WTC11 (cell line): ENCODE measurements at regions not wholly inside any gene's neighbourhood (a gene's known extent, or its start where the extent isn't known, plus 50 kb on each side); places are given as distances from the start of the nearest gene placed in this dataset.

Experiments used
- ATAC-seq: fragments of 200-7000 bp; cut with Tn5 transposase; 2 replicates; pipeline ENCODE4 v1.10.0; 2021; ENCODE audit warnings: mild to moderate bottlenecking, moderate library complexity
- CTCF ChIA-PET: fragments of 300-600 bp; sonication (Branson Sonifier 250); formaldehyde crosslinking; loops from one replicate; lab custom pipeline; 2021; ENCODE audit warnings: antibody characterized with exemption; lab: Charles Lee
- POLR2A ChIA-PET: fragments of 350-600 bp; sonication (Branson Sonifier 250); formaldehyde crosslinking; loops from one replicate; lab custom pipeline; 2021; ENCODE audit warnings: antibody characterized with exemption; lab: Charles Lee
- DNase-seq: peaks from one replicate; pipeline ENCODE4 v3.0.0; 2021; ENCODE audit warnings: low spot score
- H3K27ac Mint-ChIP-seq: 2 replicates; pipeline ENCODE4 v1.8.0; 2021; ENCODE audit warnings: mixed read lengths
- H3K27me3 Mint-ChIP-seq: 2 replicates; pipeline ENCODE4 v1.8.0; 2021; ENCODE audit warnings: low read depth, mild to moderate bottlenecking, moderate library complexity, mixed read lengths
- H3K36me3 Mint-ChIP-seq: 2 replicates; pipeline ENCODE4 v1.8.0; 2021; ENCODE audit warnings: mixed read lengths
- H3K4me1 Mint-ChIP-seq: 2 replicates; pipeline ENCODE4 v1.8.0; 2022; ENCODE audit warnings: mixed read lengths
- H3K4me3 Mint-ChIP-seq: 2 replicates; pipeline ENCODE4 v1.8.0; 2021; ENCODE audit warnings: mild to moderate bottlenecking, moderate library complexity, mixed read lengths
- H3K9me3 Mint-ChIP-seq: 2 replicates; pipeline ENCODE4 v1.8.0; 2021; ENCODE audit warnings: mixed read lengths
- CREB1 ChIP-seq: sonication (generic); formaldehyde crosslinking; IDR thresholded peaks from 2 replicates; pipeline ENCODE4 v1.8.0; 2023; ENCODE audit warnings: mild to moderate bottlenecking, missing genetic modification reagents
- GRHL2 ChIP-seq: fragments of 250-450 bp; sonication (Bioruptor Pico); IDR thresholded peaks from 2 replicates; pipeline ENCODE4 v1.8.0; 2022; ENCODE audit warnings: mild to moderate bottlenecking, moderate library complexity; ENCODE audit not compliant: insufficient replicate concordance, severe bottlenecking
- IRF2 ChIP-seq: sonication (generic); formaldehyde crosslinking; IDR thresholded peaks from 2 replicates; pipeline ENCODE4 v1.8.0; 2022; ENCODE audit warnings: low read depth, missing genetic modification reagents, borderline replicate concordance
- JUN ChIP-seq: sonication (generic); formaldehyde crosslinking; IDR thresholded peaks from 2 replicates; pipeline ENCODE4 v1.8.0; 2023; ENCODE audit warnings: mild to moderate bottlenecking, missing genetic modification reagents
- NFYB ChIP-seq: sonication (generic); formaldehyde crosslinking; conservative IDR thresholded peaks from 2 replicates; pipeline ENCODE4 v1.8.0; 2022; ENCODE audit warnings: low read depth, missing genetic modification reagents
- NR2C2 ChIP-seq: sonication (generic); formaldehyde crosslinking; IDR thresholded peaks from 2 replicates; pipeline ENCODE4 v1.8.0; 2022; ENCODE audit warnings: mild to moderate bottlenecking, missing genetic modification reagents
- RORB ChIP-seq: fragments of 250-450 bp; sonication (Bioruptor Pico); IDR thresholded peaks from 2 replicates; pipeline ENCODE4 v1.9.0; 2021; ENCODE audit warnings: mild to moderate bottlenecking
- SP1 ChIP-seq: sonication (generic); formaldehyde crosslinking; conservative IDR thresholded peaks from 2 replicates; pipeline ENCODE4 v1.8.1; 2022; ENCODE audit warnings: missing genetic modification reagents
- TEAD1 ChIP-seq: sonication (generic); formaldehyde crosslinking; IDR thresholded peaks from 2 replicates; pipeline ENCODE4 v1.8.0; 2022; ENCODE audit warnings: mild to moderate bottlenecking, missing genetic modification reagents
- ZNF263 ChIP-seq: sonication (generic); formaldehyde crosslinking; IDR thresholded peaks from 2 replicates; pipeline ENCODE4 v1.8.1; 2022; ENCODE audit warnings: low read depth, mild to moderate bottlenecking, moderate library complexity, missing genetic modification reagents
- ZNF671 ChIP-seq: fragments of 250-450 bp; sonication (Bioruptor Pico); IDR thresholded peaks from 2 replicates; pipeline ENCODE4 v1.8.0; 2021; ENCODE audit warnings: mild to moderate bottlenecking
- TF ChIP-seq, protein P1 (sequence below): sonication (generic); formaldehyde crosslinking; IDR thresholded peaks from 2 replicates; pipeline ENCODE4 v1.8.0; 2022; ENCODE audit warnings: mild to moderate bottlenecking, missing genetic modification reagents
- TF ChIP-seq, protein P2 (sequence below): sonication (generic); formaldehyde crosslinking; IDR thresholded peaks from 2 replicates; pipeline ENCODE4 v1.8.0; 2022; ENCODE audit warnings: mild to moderate bottlenecking, missing genetic modification reagents
- TF ChIP-seq, protein P3 (sequence below): sonication (generic); formaldehyde crosslinking; IDR thresholded peaks from 2 replicates; pipeline ENCODE4 v1.8.0; 2023; ENCODE audit warnings: missing genetic modification reagents
- TF ChIP-seq, protein P4 (sequence below): sonication (generic); formaldehyde crosslinking; IDR thresholded peaks from 2 replicates; pipeline ENCODE4 v1.8.0; 2022; ENCODE audit warnings: mild to moderate bottlenecking, missing genetic modification reagents
- TF ChIP-seq, protein P5 (sequence below): fragments of 250-450 bp; sonication (Bioruptor Pico); IDR thresholded peaks from 2 replicates; pipeline ENCODE4 v1.9.0; 2021; ENCODE audit warnings: moderate library complexity, mild to moderate bottlenecking, inconsistent platforms, borderline replicate concordance
- TF ChIP-seq, protein P6 (sequence below): sonication (generic); formaldehyde crosslinking; IDR thresholded peaks from 2 replicates; pipeline ENCODE4 v1.8.1; 2022; ENCODE audit warnings: missing genetic modification reagents, borderline replicate concordance
- TF ChIP-seq, protein P7 (sequence below): sonication (generic); formaldehyde crosslinking; IDR thresholded peaks from 2 replicates; pipeline ENCODE4 v1.8.0; 2022; ENCODE audit warnings: missing genetic modification reagents

DNA sequence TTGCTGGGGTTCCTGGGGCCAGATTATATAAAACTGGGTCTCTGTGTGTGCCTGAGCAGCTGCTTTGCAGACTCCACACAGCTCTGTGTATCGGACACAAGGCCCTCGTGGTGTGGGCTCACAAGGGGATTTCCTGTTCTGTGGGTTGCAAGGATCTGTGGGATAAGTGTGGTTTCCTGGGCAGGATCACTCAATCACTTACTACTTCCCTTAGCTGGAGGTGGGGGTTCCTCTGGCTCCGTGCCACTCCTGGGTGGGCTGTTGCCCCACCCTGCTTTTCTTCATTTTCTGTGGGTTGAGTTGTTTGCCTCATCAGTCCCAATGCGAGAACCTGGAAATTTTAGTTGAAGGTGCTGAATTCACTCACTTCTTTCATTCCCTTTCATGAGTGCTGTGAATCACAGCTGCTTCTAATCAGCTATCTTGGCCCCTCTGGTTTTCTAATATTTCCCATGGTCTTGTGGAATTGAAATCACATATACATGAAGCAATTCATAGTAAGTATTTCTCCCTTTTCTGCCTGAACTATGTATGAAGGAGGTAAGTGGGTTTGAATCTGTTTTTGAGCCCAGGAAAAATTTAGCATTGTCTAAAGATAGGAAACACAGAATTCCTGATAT is 196.3 kb downstream of the DCDC2C start:
- CTCF ChIA-PET: no interaction called here
- Mint-ChIP-seq H3K9me3 (peaks cover 90% of the 10 kb centered on the region), H3K4me3 (no peak overlapping the region), H3K27ac (no peak overlapping the region), H3K36me3 (peaks cover 84% of the 10 kb centered on the region), H3K27me3 (peaks cover 18% of the 10 kb centered on the region), H3K4me1 (no peaks in the 10 kb centered on the region)
- ATAC-seq (no peak), DNase-seq (no peak)
- TF ChIP-seq, protein P1, sequence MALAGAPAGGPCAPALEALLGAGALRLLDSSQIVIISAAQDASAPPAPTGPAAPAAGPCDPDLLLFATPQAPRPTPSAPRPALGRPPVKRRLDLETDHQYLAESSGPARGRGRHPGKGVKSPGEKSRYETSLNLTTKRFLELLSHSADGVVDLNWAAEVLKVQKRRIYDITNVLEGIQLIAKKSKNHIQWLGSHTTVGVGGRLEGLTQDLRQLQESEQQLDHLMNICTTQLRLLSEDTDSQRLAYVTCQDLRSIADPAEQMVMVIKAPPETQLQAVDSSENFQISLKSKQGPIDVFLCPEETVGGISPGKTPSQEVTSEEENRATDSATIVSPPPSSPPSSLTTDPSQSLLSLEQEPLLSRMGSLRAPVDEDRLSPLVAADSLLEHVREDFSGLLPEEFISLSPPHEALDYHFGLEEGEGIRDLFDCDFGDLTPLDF (CRISPR knock-in tag): no peak
- TF ChIP-seq ZNF671 (CRISPR knock-in tag) (no peak), SP1 (no peak), GRHL2 (CRISPR knock-in tag) (no peak), NFYB (CRISPR knock-in tag) (no peak), NR2C2 (no peak), ZNF263 (CRISPR knock-in tag) (no peak), RORB (CRISPR knock-in tag) (no peak), CREB1 (CRISPR knock-in tag) (no peak), IRF2 (CRISPR knock-in tag) (no peak), JUN (CRISPR knock-in tag) (no peak), TEAD1 (no peak)
- TF ChIP-seq, protein P2, sequence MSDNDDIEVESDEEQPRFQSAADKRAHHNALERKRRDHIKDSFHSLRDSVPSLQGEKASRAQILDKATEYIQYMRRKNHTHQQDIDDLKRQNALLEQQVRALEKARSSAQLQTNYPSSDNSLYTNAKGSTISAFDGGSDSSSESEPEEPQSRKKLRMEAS (CRISPR knock-in tag): no peak
- TF ChIP-seq, protein P3, sequence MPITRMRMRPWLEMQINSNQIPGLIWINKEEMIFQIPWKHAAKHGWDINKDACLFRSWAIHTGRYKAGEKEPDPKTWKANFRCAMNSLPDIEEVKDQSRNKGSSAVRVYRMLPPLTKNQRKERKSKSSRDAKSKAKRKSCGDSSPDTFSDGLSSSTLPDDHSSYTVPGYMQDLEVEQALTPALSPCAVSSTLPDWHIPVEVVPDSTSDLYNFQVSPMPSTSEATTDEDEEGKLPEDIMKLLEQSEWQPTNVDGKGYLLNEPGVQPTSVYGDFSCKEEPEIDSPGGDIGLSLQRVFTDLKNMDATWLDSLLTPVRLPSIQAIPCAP (CRISPR knock-in tag): no peak
- TF ChIP-seq, protein P4, sequence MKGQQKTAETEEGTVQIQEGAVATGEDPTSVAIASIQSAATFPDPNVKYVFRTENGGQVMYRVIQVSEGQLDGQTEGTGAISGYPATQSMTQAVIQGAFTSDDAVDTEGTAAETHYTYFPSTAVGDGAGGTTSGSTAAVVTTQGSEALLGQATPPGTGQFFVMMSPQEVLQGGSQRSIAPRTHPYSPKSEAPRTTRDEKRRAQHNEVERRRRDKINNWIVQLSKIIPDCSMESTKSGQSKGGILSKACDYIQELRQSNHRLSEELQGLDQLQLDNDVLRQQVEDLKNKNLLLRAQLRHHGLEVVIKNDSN (CRISPR knock-in tag): no peak
- TF ChIP-seq, protein P5, sequence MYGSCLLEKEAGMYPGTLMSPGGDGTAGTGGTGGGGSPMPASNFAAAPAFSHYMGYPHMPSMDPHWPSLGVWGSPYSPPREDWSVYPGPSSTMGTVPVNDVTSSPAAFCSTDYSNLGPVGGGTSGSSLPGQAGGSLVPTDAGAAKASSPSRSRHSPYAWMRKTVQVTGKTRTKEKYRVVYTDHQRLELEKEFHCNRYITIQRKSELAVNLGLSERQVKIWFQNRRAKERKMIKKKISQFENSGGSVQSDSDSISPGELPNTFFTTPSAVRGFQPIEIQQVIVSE (CRISPR knock-in tag): no peak
- TF ChIP-seq, protein P6, sequence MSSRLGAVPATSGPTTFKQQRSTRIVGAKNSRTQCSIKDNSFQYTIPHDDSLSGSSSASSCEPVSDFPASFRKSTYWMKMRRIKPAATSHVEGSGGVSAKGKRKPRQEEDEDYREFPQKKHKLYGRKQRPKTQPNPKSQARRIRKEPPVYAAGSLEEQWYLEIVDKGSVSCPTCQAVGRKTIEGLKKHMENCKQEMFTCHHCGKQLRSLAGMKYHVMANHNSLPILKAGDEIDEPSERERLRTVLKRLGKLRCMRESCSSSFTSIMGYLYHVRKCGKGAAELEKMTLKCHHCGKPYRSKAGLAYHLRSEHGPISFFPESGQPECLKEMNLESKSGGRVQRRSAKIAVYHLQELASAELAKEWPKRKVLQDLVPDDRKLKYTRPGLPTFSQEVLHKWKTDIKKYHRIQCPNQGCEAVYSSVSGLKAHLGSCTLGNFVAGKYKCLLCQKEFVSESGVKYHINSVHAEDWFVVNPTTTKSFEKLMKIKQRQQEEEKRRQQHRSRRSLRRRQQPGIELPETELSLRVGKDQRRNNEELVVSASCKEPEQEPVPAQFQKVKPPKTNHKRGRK (CRISPR knock-in tag): no peak
- TF ChIP-seq, protein P7, sequence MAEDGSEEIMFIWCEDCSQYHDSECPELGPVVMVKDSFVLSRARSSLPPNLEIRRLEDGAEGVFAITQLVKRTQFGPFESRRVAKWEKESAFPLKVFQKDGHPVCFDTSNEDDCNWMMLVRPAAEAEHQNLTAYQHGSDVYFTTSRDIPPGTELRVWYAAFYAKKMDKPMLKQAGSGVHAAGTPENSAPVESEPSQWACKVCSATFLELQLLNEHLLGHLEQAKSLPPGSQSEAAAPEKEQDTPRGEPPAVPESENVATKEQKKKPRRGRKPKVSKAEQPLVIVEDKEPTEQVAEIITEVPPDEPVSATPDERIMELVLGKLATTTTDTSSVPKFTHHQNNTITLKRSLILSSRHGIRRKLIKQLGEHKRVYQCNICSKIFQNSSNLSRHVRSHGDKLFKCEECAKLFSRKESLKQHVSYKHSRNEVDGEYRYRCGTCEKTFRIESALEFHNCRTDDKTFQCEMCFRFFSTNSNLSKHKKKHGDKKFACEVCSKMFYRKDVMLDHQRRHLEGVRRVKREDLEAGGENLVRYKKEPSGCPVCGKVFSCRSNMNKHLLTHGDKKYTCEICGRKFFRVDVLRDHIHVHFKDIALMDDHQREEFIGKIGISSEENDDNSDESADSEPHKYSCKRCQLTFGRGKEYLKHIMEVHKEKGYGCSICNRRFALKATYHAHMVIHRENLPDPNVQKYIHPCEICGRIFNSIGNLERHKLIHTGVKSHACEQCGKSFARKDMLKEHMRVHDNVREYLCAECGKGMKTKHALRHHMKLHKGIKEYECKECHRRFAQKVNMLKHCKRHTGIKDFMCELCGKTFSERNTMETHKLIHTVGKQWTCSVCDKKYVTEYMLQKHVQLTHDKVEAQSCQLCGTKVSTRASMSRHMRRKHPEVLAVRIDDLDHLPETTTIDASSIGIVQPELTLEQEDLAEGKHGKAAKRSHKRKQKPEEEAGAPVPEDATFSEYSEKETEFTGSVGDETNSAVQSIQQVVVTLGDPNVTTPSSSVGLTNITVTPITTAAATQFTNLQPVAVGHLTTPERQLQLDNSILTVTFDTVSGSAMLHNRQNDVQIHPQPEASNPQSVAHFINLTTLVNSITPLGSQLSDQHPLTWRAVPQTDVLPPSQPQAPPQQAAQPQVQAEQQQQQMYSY (CRISPR knock-in tag): no peak
- TF ChIP-seq, all 79 proteins: peak for 0
- POLR2A ChIA-PET: no interaction called here
